Endodermal cell (in vitro differentiated cells): ENCODE measurements at regions not wholly inside any gene's neighbourhood (a gene's known extent, or its start where the extent isn't known, plus 50 kb on each side); places are given as distances from the start of the nearest gene placed in this dataset.

ENCODE experiments used
- DNase-seq: peaks from one replicate; pipeline ENCODE4 v3.0.0-alpha.2; 2017
- H3K27ac ChIP-seq: 2 replicates; pipeline ENCODE4 v1.5.1; 2013; ENCODE audit warnings: mild to moderate bottlenecking, low read depth, low read length, moderate library complexity
- H3K27me3 ChIP-seq: 2 replicates; pipeline ENCODE4 v1.6.1; 2013; ENCODE audit warnings: mild to moderate bottlenecking, low read length, moderate library complexity; ENCODE audit not compliant: insufficient read depth, control insufficient read depth, poor library complexity, severe bottlenecking
- H3K36me3 ChIP-seq: 2 replicates; pipeline ENCODE4 v1.7.0; 2013; ENCODE audit warnings: mild to moderate bottlenecking, low read length, moderate library complexity; ENCODE audit not compliant: control insufficient read depth, insufficient read depth
- H3K4me1 ChIP-seq: one replicate; pipeline ENCODE4 v1.7.0; 2013; ENCODE audit warnings: low read length; ENCODE audit not compliant: control insufficient read depth, insufficient read depth
- H3K4me3 ChIP-seq: 2 replicates; pipeline ENCODE4 v1.5.1; 2013; ENCODE audit warnings: mild to moderate bottlenecking, low read length, moderate library complexity
- H3K9ac ChIP-seq: 2 replicates; pipeline ENCODE4 v1.6.1; 2013; ENCODE audit warnings: mild to moderate bottlenecking, low read length, moderate library complexity; ENCODE audit not compliant: poor library complexity, severe bottlenecking; ENCODE audit errors: extremely low read depth
- H3K9me3 ChIP-seq: 2 replicates; pipeline ENCODE4 v1.6.1; 2013; ENCODE audit warnings: mild to moderate bottlenecking, low read length, moderate library complexity; ENCODE audit not compliant: control insufficient read depth
- H3K27ac Mint-ChIP-seq: 2 replicates; pipeline ENCODE4 v1.8.0; 2020; ENCODE audit warnings: mixed read lengths
- H3K27me3 Mint-ChIP-seq: 2 replicates; pipeline ENCODE4 v1.8.0; 2021; ENCODE audit warnings: mild to moderate bottlenecking, mixed read lengths; ENCODE audit not compliant: insufficient read depth
- H3K36me3 Mint-ChIP-seq: 2 replicates; pipeline ENCODE4 v1.8.0; 2020; ENCODE audit warnings: low read depth, mixed read lengths
- H3K4me1 Mint-ChIP-seq: 2 replicates; pipeline ENCODE4 v1.8.0; 2020; ENCODE audit warnings: mixed read lengths
- H3K4me3 Mint-ChIP-seq: 2 replicates; pipeline ENCODE4 v1.8.0; 2020; ENCODE audit warnings: mild to moderate bottlenecking, moderate library complexity, mixed read lengths
- H3K9me3 Mint-ChIP-seq: 2 replicates; pipeline ENCODE4 v1.8.0; 2020; ENCODE audit warnings: mild to moderate bottlenecking, mixed read lengths
- WGBS, 2 experiments: methylation state at CpG; one replicate each; pipeline versions ENCODE4 v1.1.5 to v1.1.7; 2013; ENCODE audit warnings: missing lambda C conversion rate in 2 of 2, mixed read lengths in 1 of 2; ENCODE audit not compliant: insufficient coverage in 1 of 2, insufficient read length in 1 of 2; 5-methylcytosine and 5-hydroxymethylcytosine counted together
- TF ChIP-seq, protein P1 (sequence below): fragments of 200-600 bp; sonication (generic); conservative IDR thresholded peaks from 2 replicates; pipeline ENCODE4 v1.5.0; 2021; ENCODE audit warnings: antibody characterized with exemption, mild to moderate bottlenecking

- H3K4me1 Mint-ChIP-seq: peaks cover 4% of the 10 kb centered on the region
- H3K27me3 Mint-ChIP-seq: peaks cover 3% of the 10 kb centered on the region
- H3K4me1 ChIP-seq: no peaks in the 10 kb centered on the region
- no peaks in the 10 kb centered on the region for H3K27me3 ChIP-seq
- H3K27ac ChIP-seq: no peak overlapping the region
- DNase-seq: no peak
- H3K4me3 Mint-ChIP-seq: no peak overlapping the region
- WGBS, 2 experiments: 79 to 100% methylated on average over 1 of the region's 1 CpG
- no peak overlapping the region for H3K9ac ChIP-seq
- TF ChIP-seq, protein P1, sequence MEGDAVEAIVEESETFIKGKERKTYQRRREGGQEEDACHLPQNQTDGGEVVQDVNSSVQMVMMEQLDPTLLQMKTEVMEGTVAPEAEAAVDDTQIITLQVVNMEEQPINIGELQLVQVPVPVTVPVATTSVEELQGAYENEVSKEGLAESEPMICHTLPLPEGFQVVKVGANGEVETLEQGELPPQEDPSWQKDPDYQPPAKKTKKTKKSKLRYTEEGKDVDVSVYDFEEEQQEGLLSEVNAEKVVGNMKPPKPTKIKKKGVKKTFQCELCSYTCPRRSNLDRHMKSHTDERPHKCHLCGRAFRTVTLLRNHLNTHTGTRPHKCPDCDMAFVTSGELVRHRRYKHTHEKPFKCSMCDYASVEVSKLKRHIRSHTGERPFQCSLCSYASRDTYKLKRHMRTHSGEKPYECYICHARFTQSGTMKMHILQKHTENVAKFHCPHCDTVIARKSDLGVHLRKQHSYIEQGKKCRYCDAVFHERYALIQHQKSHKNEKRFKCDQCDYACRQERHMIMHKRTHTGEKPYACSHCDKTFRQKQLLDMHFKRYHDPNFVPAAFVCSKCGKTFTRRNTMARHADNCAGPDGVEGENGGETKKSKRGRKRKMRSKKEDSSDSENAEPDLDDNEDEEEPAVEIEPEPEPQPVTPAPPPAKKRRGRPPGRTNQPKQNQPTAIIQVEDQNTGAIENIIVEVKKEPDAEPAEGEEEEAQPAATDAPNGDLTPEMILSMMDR: no peak
- no peaks in the 10 kb centered on the region for H3K9me3 ChIP-seq
- H3K36me3 Mint-ChIP-seq: no peaks in the 10 kb centered on the region
- H3K36me3 ChIP-seq: no peaks in the 10 kb centered on the region
- no peak overlapping the region for H3K27ac Mint-ChIP-seq
- H3K9me3 Mint-ChIP-seq: no peaks in the 10 kb centered on the region
- H3K4me3 ChIP-seq: no peak overlapping the region
Measured at GRCh38 chr11:110971140-110971539, 258.9 kb upstream of the ARHGAP20 start.

GRCh38 chr11:110968348-110969062 is 256.3 kb upstream of the ARHGAP20 start:
- TF ChIP-seq, protein P1: no peak
- 94 to 100% methylated on average over 4 of the region's 4 CpGs for WGBS, 2 experiments
- H3K4me1 ChIP-seq: no peaks in the 10 kb centered on the region
- no peak overlapping the region for H3K4me3 ChIP-seq
- H3K9ac ChIP-seq: no peak overlapping the region
- H3K27me3 ChIP-seq: no peaks in the 10 kb centered on the region
- Mint-ChIP-seq H3K27me3 (peaks cover 3% of the 10 kb centered on the region), H3K36me3 (no peaks in the 10 kb centered on the region), H3K27ac (no peak overlapping the region), H3K4me3 (no peak overlapping the region), H3K4me1 (peaks cover 4% of the 10 kb centered on the region), H3K9me3 (no peaks in the 10 kb centered on the region)
- no peak for DNase-seq
- H3K36me3 ChIP-seq: no peaks in the 10 kb centered on the region
- H3K27ac ChIP-seq: no peak overlapping the region
- H3K9me3 ChIP-seq: no peaks in the 10 kb centered on the region

DNA sequence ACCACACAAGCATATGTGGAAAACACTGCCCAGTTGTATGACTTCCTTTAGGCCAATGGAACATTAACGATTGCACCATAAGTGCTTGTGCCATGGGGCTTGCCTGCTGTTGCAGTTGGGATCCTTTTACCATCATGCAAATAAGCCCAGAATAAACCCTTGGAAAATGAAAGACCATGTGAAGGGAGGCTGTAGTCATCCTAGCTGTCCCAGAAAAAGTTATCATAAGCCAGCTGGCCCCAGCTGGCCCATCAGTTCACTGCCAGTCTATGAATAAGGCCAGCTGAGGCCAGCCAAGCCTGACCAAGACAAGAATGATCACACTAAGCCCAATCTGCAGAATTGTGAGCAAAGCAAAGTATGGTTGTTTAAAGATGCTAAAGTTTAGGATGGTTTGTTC is 253.9 kb upstream of the ARHGAP20 start:
- H3K36me3 Mint-ChIP-seq: no peaks in the 10 kb centered on the region
- H3K36me3 ChIP-seq: no peaks in the 10 kb centered on the region
- DNase-seq: no peak
- no peak overlapping the region for H3K9ac ChIP-seq
- no peaks in the 10 kb centered on the region for H3K9me3 Mint-ChIP-seq
- no peaks in the 10 kb centered on the region for H3K27me3 ChIP-seq
- no peak overlapping the region for H3K27ac Mint-ChIP-seq
- no peaks in the 10 kb centered on the region for H3K9me3 ChIP-seq
- 87 to 89% methylated on average over 1 of the region's 1 CpG for WGBS, 2 experiments
- no peak overlapping the region for H3K4me3 Mint-ChIP-seq
- H3K27me3 Mint-ChIP-seq: peaks cover 3% of the 10 kb centered on the region
- H3K4me3 ChIP-seq: no peak overlapping the region
- TF ChIP-seq, protein P1: no peak
- peaks cover 4% of the 10 kb centered on the region for H3K4me1 Mint-ChIP-seq
- H3K27ac ChIP-seq: no peak overlapping the region
- no peaks in the 10 kb centered on the region for H3K4me1 ChIP-seq
